ENCODE measurements at regions not wholly inside any gene's neighbourhood (a gene's known extent, or its start where the extent isn't known, plus 50 kb on each side); places are given as distances from the start of the nearest gene placed in this dataset.

DNA sequence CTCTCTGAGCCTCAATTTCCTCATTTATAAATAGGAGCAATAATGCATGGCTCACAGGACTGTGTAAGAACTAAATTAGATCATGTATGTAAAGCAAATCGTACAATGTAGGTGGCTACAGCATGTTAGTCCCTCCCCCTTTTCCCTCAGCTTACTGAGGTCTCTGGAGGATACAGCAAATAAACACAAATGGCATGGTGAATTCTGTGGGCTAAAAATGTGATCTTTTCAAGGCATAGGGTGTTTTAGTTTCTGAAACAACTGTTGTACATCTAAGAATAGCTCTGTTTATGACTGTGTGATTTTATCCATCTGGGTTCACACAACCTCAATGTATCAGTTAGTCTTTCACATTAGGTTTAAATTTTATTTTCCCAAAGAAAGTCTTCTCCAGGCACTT is 121.2 kb upstream of the PLEKHG7 start:
- Histone ChIP-seq H3K4me1 (peaks cover 0 to 16% (median 0%) of the 10 kb centered on the region in 4 donors), H3K27ac (no peak overlapping the region), H3K4me3 (no peak overlapping the region), H3K9me3 (peaks cover 0 to 8% (median 0%) of the 10 kb centered on the region in 3 donors), H3K27me3 (no peaks in the 10 kb centered on the region), H3K36me3 (no peaks in the 10 kb centered on the region)
- DNase-seq: no peak
- intact Hi-C loops (cut with DNase I; ENCODE audit: low total_unique reads): no loop called here
- TF ChIP-seq CTCF (IDR thresholded peaks at IDR 0.05): no peak

DNA sequence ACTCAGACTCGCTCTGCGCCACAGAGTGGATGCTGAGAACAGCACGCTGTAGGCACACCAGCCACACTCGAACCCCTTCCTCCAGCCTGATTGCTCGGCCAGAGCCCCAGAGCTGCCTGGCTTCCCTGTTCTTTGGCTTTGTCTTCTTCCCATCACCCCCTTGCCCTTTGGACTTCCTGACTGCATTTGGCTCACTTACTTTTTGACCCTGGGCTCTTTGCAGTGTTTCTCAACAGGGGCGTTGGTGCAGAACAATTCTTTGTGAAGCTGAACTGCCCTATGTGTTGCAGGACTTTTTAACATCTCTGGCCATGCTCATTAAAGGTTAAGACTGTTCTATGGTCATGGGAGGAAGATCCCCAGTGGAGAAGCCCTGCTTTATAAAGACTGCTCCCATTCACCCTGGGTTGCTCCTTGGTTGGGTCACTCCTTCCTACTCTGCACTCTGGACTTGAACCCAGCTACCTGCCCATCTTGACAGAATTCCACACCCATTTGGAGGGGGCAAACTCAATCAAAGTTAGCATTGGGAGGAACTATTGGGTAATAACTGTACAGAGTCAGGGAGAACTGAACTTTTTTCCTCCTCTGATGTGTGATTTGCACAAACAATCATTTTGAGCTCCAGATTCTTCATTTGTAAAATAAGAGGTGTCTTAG is 127.7 kb upstream of the PLEKHG7 start:
- no peaks in the 10 kb centered on the region for H3K36me3 ChIP-seq
- no peaks in the 10 kb centered on the region for H3K9me3 ChIP-seq
- no peak for TF ChIP-seq CTCF (IDR thresholded peaks at IDR 0.05)
- H3K27ac ChIP-seq: no peak overlapping the region
- no peak overlapping the region for H3K4me3 ChIP-seq
- intact Hi-C loops (cut with DNase I; ENCODE audit: low total_unique reads): loop anchor here (5.0 kb wide), 2 partner anchors 1193 to 1208 kb away; no protein-coding TSS in a partner anchor
- DNase-seq: no peak
- no peaks in the 10 kb centered on the region for H3K27me3 ChIP-seq
- H3K4me1 ChIP-seq: no peaks in the 10 kb centered on the region

GRCh38 chr12:92574051-92574783 is 128.6 kb upstream of the PLEKHG7 start:
- Histone ChIP-seq H3K36me3 (no peaks in the 10 kb centered on the region), H3K4me3 (no peak overlapping the region), H3K9me3 (no peaks in the 10 kb centered on the region), H3K27me3 (no peaks in the 10 kb centered on the region), H3K4me1 (no peaks in the 10 kb centered on the region), H3K27ac (no peak overlapping the region)
- intact Hi-C loops (cut with DNase I; ENCODE audit: low total_unique reads): loop anchor here (5.0 kb wide), 2 partner anchors 1192 to 1207 kb away; no protein-coding TSS in a partner anchor
- no peak for TF ChIP-seq CTCF (IDR thresholded peaks at IDR 0.05)
- no peak for DNase-seq

DNA sequence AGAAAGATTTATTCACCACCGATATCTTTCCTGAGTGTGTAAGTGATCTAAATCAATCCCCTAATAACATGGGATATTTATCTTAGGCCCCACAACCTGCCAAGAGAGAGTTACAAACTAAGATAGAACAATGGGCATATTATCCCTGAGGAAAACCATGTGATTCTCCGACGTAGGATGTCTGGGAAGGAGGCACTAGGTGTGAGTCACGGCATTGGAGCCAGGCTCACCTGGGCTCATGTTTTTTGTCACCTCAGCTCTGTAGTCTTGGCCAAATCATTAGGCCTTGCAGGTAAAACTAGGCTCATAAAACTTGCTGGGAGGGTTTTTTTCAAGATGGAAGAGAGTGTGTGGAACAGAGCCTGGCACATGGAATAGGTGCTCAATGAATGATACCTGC is 129.7 kb upstream of the PLEKHG7 start:
- no peak for TF ChIP-seq CTCF (IDR thresholded peaks at IDR 0.05)
- H3K4me1 ChIP-seq: no peaks in the 10 kb centered on the region
- no peak overlapping the region for H3K27ac ChIP-seq
- H3K27me3 ChIP-seq: no peaks in the 10 kb centered on the region
- no peak for DNase-seq
- H3K36me3 ChIP-seq: no peaks in the 10 kb centered on the region
- intact Hi-C loops (cut with DNase I; ENCODE audit: low total_unique reads): loop anchor here (5.0 kb wide), 2 partner anchors 1191 to 1206 kb away; no protein-coding TSS in a partner anchor
- no peak overlapping the region for H3K4me3 ChIP-seq
- H3K9me3 ChIP-seq: no peaks in the 10 kb centered on the region

DNA sequence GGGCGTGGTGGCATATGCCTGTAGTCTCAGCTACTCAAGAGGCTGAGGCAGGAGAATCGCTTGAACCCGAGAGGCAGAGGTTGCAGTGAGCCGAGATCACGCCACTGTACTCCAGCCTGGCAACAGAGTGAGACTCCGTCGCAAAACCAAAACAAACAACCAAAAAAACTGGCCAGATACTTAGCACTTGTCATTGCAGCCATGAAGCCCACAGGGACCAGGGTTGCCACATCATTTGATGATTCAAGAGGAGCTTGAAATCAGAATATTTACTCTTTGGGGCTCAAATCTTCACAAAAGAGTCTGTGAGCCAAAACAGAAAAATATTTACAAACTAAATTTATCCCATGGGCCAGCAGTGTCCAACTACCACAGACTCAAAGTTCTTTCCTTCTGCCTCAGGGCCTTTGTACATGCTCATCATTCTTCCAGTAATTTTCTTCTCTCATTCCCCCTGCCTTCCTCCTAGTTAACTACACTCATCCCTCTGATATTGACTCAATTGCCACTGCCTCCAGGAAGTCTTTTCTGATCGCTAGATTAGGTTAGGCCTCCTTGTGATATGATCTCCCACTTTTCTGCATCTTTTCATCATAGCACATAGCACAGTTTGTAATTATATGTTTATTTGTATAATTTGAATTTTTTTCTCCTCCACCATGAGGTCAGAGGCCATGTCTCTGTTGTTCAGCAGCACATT is 130.8 kb upstream of the PLEKHG7 start:
- intact Hi-C loops (cut with DNase I; ENCODE audit: low total_unique reads): loop anchor here (5.0 kb wide), 2 partner anchors 1190 to 1205 kb away; no protein-coding TSS in a partner anchor
- no peak overlapping the region for H3K27ac ChIP-seq
- H3K4me3 ChIP-seq: no peak overlapping the region
- no peaks in the 10 kb centered on the region for H3K36me3 ChIP-seq
- no peak for DNase-seq
- no peaks in the 10 kb centered on the region for H3K4me1 ChIP-seq
- no peaks in the 10 kb centered on the region for H3K27me3 ChIP-seq
- TF ChIP-seq CTCF (IDR thresholded peaks at IDR 0.05): no peak
- no peaks in the 10 kb centered on the region for H3K9me3 ChIP-seq
